Smooth muscle cell (in vitro differentiated cells): ENCODE measurements at regions not wholly inside any gene's neighbourhood (a gene's known extent, or its start where the extent isn't known, plus 50 kb on each side); places are given as distances from the start of the nearest gene placed in this dataset.

Experiments used
- DNase-seq: peaks from one replicate; lab custom pipeline; 2025; ENCODE audit not compliant: unreplicated experiment; lab: John Stamatoyannopoulos, UW
- H2AFZ ChIP-seq: fragments of 200-600 bp; sonication (generic); 2 replicates; pipeline ENCODE4 v1.6.0; 2016; ENCODE audit warnings: antibody characterized with exemption, low read depth, mild to moderate bottlenecking
- H3F3A ChIP-seq: fragments of 200-600 bp; sonication (generic); 2 replicates; pipeline ENCODE4 v1.6.0; 2017; ENCODE audit warnings: antibody characterized with exemption, low read depth
- H3K27ac ChIP-seq: fragments of 200-600 bp; sonication (generic); 2 replicates; pipeline ENCODE4 v1.5.1; 2016; ENCODE audit warnings: low read depth, mild to moderate bottlenecking
- H3K27me3 ChIP-seq: fragments of 200-600 bp; sonication (generic); 2 replicates; pipeline ENCODE4 v1.6.1; 2016; ENCODE audit warnings: low read depth, mild to moderate bottlenecking
- H3K36me3 ChIP-seq: fragments of 200-600 bp; sonication (generic); 2 replicates; pipeline ENCODE4 v1.5.1; 2016; ENCODE audit warnings: low read depth
- H3K4me1 ChIP-seq: fragments of 200-600 bp; sonication (generic); 2 replicates; pipeline ENCODE4 v1.5.1; 2016; ENCODE audit warnings: low read depth
- H3K4me2 ChIP-seq: fragments of 200-600 bp; sonication (generic); 2 replicates; pipeline ENCODE4 v1.6.0; 2016; ENCODE audit warnings: mild to moderate bottlenecking
- H3K4me3 ChIP-seq: fragments of 200-600 bp; sonication (generic); 2 replicates; pipeline ENCODE4 v1.5.1; 2016; ENCODE audit warnings: mild to moderate bottlenecking
- H3K79me2 ChIP-seq: fragments of 200-600 bp; sonication (generic); 2 replicates; pipeline ENCODE4 v1.6.0; 2016; ENCODE audit warnings: low read depth, mild to moderate bottlenecking
- H3K9ac ChIP-seq: fragments of 200-600 bp; sonication (generic); 2 replicates; pipeline ENCODE4 v1.6.0; 2016; ENCODE audit warnings: low read depth
- H3K9me3 ChIP-seq: fragments of 200-600 bp; sonication (generic); replicated peaks from 2 replicates; pipeline ENCODE4 v1.5.1; 2016; ENCODE audit warnings: low read depth
- H4K20me1 ChIP-seq: fragments of 200-600 bp; sonication (generic); 2 replicates; pipeline ENCODE4 v1.6.0; 2016; ENCODE audit warnings: low read depth
- CTCF ChIP-seq: fragments of 200-600 bp; sonication (generic); IDR thresholded peaks from 2 replicates; pipeline ENCODE4 v1.5.1; 2017; ENCODE audit warnings: borderline replicate concordance, mild to moderate bottlenecking, antibody characterized with exemption; ENCODE audit not compliant: insufficient read depth, poor library complexity, severe bottlenecking
- WGBS: methylation state at CpG from one replicate; pipeline ENCODE4 v1.1.7; 2016; ENCODE audit warnings: low lambda C conversion rate; 5-methylcytosine and 5-hydroxymethylcytosine counted together

GRCh38 chr2:26530696-26531095, 52.8 kb upstream of the OTOF start:
- Histone ChIP-seq H3K4me3 (no peak overlapping the region), H3K4me2 (peak overlapping the region; percentile 49), H3F3A (no peaks in the 10 kb centered on the region), H3K4me1 (peaks cover 7% of the 10 kb centered on the region), H3K9me3 (no peaks in the 10 kb centered on the region), H3K36me3 (no peaks in the 10 kb centered on the region), H2AFZ (peak overlapping the region; percentile 75), H3K9ac (peak overlapping the region; percentile 69), H3K79me2 (no peaks in the 10 kb centered on the region), H3K27ac (peak overlapping the region; percentile 71), H4K20me1 (no peaks in the 10 kb centered on the region), H3K27me3 (no peaks in the 10 kb centered on the region)
- DNase-seq, result no peak
- TF ChIP-seq CTCF, result no peak
- WGBS, result 19% methylated on average over 4 of the region's 4 CpGs

GRCh38 chr2:26530240-26530540, 52.3 kb upstream of the OTOF start:
- H3K79me2 ChIP-seq, result no peaks in the 10 kb centered on the region
- WGBS, result 59% methylated on average over 5 of the region's 10 CpGs
- peak overlapping the region; percentile 71 for H3K27ac ChIP-seq
- H3K27me3 ChIP-seq, result no peaks in the 10 kb centered on the region
- DNase-seq, result no peak
- H3K9ac ChIP-seq, result peak overlapping the region; percentile 69
- peak overlapping the region; percentile 75 for H2AFZ ChIP-seq
- peak overlapping the region; percentile 49 for H3K4me2 ChIP-seq
- no peaks in the 10 kb centered on the region for H3K36me3 ChIP-seq
- no peak overlapping the region for H3K4me3 ChIP-seq
- H4K20me1 ChIP-seq, result no peaks in the 10 kb centered on the region
- peaks cover 7% of the 10 kb centered on the region for H3K4me1 ChIP-seq
- no peaks in the 10 kb centered on the region for H3K9me3 ChIP-seq
- no peak for TF ChIP-seq CTCF
- no peaks in the 10 kb centered on the region for H3F3A ChIP-seq

- Histone ChIP-seq H3F3A (no peaks in the 10 kb centered on the region), H2AFZ (peak overlapping the region; percentile 75), H3K36me3 (no peaks in the 10 kb centered on the region), H3K4me2 (peak overlapping the region; percentile 49), H3K27ac (peak overlapping the region; percentile 71), H4K20me1 (no peaks in the 10 kb centered on the region), H3K4me1 (peaks cover 7% of the 10 kb centered on the region), H3K9me3 (no peaks in the 10 kb centered on the region), H3K79me2 (no peaks in the 10 kb centered on the region), H3K27me3 (no peaks in the 10 kb centered on the region), H3K9ac (peak overlapping the region; percentile 69), H3K4me3 (no peak overlapping the region)
- whole genome bisulfite sequencing, result 62% methylated on average over 19 of the region's 20 CpGs
- TF ChIP-seq CTCF, result no peak
- DNase-seq, result no peak
These were observed 51.7 kb upstream of the OTOF start for GRCh38 chr2:26529406-26530239.

- Histone ChIP-seq H3K4me3 (no peak overlapping the region), H4K20me1 (no peaks in the 10 kb centered on the region), H3K27me3 (no peaks in the 10 kb centered on the region), H3K9ac (no peak overlapping the region), H3F3A (no peaks in the 10 kb centered on the region), H3K4me2 (no peak overlapping the region), H3K27ac (no peak overlapping the region), H3K4me1 (peaks cover 7% of the 10 kb centered on the region), H3K9me3 (no peaks in the 10 kb centered on the region), H2AFZ (no peak overlapping the region), H3K36me3 (no peaks in the 10 kb centered on the region), H3K79me2 (no peaks in the 10 kb centered on the region)
- 92% methylated on average over 3 of the region's 3 CpGs for WGBS
- no peak for TF ChIP-seq CTCF
- DNase-seq, result no peak
These were observed 50.9 kb upstream of the OTOF start for GRCh38 chr2:26528836-26529235.
